GM19438 (cell line): ENCODE measurements at regions not wholly inside any gene's neighbourhood (a gene's known extent, or its start where the extent isn't known, plus 50 kb on each side); places are given as distances from the start of the nearest gene placed in this dataset.

Experiments used
- ATAC-seq: cut with Tn5 transposase; IDR thresholded peaks from one replicate; pipeline ENCODE4 v1.9.1; 2021; ENCODE audit warnings: low read depth; ENCODE audit not compliant: unreplicated experiment

GRCh38 chr4:83679692-83680091 is 143.8 kb downstream of the GPAT3 start:
- ATAC-seq, result no peak

- no peak for ATAC-seq
These were observed 143.3 kb downstream of the GPAT3 start for GRCh38 chr4:83679254-83679653.

- ATAC-seq, result no peak
These were observed 141.7 kb downstream of the GPAT3 start for GRCh38 chr4:83677656-83678055.

- ATAC-seq, result no peak
These were observed 128.8 kb downstream of the GPAT3 start for GRCh38 chr4:83664741-83665140.

DNA sequence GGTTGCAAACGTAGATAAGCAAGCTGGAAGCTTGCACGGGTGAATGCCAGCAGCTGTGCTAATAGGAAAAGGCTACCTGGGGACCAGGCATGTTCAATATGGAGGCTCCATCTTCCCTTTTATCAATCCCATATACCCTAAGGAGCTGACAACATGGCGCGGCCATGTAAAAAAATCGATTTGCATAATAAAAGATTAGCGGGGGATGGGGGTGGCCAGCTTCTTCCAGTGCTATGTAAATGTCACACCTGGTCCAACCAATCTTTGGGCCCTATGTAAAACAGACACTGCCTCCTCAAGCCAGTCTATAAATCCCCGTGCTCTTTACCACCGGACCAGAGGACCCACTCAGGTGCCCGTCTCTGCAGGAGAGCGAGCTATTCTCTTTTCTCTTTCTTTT is 128.2 kb downstream of the GPAT3 start:
- no peak for ATAC-seq

DNA sequence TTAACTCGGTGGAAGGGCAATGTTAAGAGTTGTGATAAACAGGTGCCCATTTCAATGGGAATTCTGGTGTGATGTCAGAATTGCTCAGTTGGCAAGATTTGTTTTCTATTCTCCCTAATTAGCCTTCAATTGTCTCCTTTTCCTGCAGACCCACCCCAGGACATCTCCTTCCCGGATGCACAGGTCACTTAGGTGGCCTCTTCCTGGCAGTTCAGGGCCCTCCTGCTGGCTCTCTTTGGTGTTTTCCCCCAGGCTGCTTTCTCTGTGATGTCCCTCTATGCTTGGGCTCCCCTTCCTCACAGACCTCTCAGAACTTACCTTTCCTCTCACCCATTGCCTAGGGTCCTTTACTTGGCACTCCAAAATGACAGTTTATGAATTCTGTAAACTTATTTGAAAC is 126.3 kb downstream of the GPAT3 start:
- ATAC-seq, result no peak

- no peak for ATAC-seq
These were observed 125.5 kb downstream of the GPAT3 start for GRCh38 chr4:83661359-83661758.

GRCh38 chr4:83660578-83660977 is 124.7 kb downstream of the GPAT3 start:
- no peak for ATAC-seq

DNA sequence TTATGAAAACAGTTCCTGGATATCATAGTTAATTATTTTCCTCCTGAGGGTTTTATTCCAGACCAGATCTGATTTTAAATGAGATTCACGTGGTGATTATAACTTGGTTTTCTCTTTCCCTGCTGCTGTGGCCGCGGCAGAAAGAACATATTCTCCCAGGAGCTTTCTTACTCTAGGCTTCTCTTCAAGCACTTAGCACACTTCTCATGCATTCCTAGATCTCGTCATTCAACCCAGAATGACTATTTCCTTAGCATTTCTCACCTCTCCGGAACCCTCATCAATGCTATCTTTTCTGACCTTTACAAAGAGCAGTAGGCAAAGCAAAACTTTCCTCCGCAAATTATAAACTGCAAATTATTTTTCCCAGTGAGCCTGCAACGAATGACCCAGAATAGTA is 122.9 kb downstream of the GPAT3 start:
- ATAC-seq, result no peak

GRCh38 chr4:83657336-83657735 is 121.4 kb downstream of the GPAT3 start:
- no peak for ATAC-seq
